SK-N-MC (cell line): ENCODE measurements at regions not wholly inside any gene's neighbourhood (a gene's known extent, or its start where the extent isn't known, plus 50 kb on each side); places are given as distances from the start of the nearest gene placed in this dataset.

ENCODE experiments used
- DNase-seq: peaks from one replicate; pipeline ENCODE4 v3.0.0-alpha.2; 2011; ENCODE audit warnings: low read depth, low spot score
- H3K27ac ChIP-seq: fragments of 200-600 bp; sonication (generic); 2 replicates; pipeline ENCODE4 v1.5.1; 2016; ENCODE audit warnings: mixed run types
- H3K36me3 ChIP-seq: fragments of 200-600 bp; sonication (generic); 2 replicates; pipeline ENCODE4 v1.6.1; 2017; ENCODE audit warnings: antibody characterized with exemption, low read length, mixed read lengths; ENCODE audit not compliant: insufficient read depth
- H3K4me3 ChIP-seq: fragments of 200-600 bp; sonication (generic); 2 replicates; pipeline ENCODE4 v1.5.1; 2016
- H3K9ac ChIP-seq: fragments of 200-600 bp; sonication (generic); 2 replicates; pipeline ENCODE4 v1.8.0; 2017; ENCODE audit warnings: mixed run types, mixed read lengths; ENCODE audit not compliant: insufficient read length
- H3K9me3 ChIP-seq: fragments of 200-600 bp; sonication (generic); 2 replicates; pipeline ENCODE4 v1.6.1; 2017; ENCODE audit warnings: low read depth, mild to moderate bottlenecking, antibody characterized with exemption, low read length, moderate library complexity, mixed read lengths
- EZH2 ChIP-seq: fragments of 200-600 bp; sonication (generic); IDR thresholded peaks from one replicate; pipeline ENCODE4 v1.6.1; 2017; ENCODE audit warnings: antibody characterized with exemption
- FOXP2 ChIP-seq: optimal IDR thresholded peaks from 2 replicates; pipeline ENCODE3; 2011; ENCODE audit warnings: mild to moderate bottlenecking, moderate library complexity; ENCODE audit not compliant: insufficient read depth; ENCODE audit errors: extremely low read length, control extremely low read depth
- POLR2AphosphoS5 ChIP-seq: IDR thresholded peaks from 2 replicates; pipeline ENCODE4 v1.6.1; 2012; ENCODE audit warnings: mild to moderate bottlenecking, low read depth, low read length, borderline replicate concordance

- H3K9me3 ChIP-seq, result no peaks in the 10 kb centered on the region
- no peak for DNase-seq
- H3K4me3 ChIP-seq, result no peak overlapping the region
- no peak for TF ChIP-seq FOXP2
- TF ChIP-seq POLR2AphosphoS5, result no peak
- TF ChIP-seq EZH2, result no peak
- H3K9ac ChIP-seq, result no peak overlapping the region
- no peak overlapping the region for H3K27ac ChIP-seq
- no peaks in the 10 kb centered on the region for H3K36me3 ChIP-seq
These were observed 913.9 kb upstream of the MAP3K7 start for GRCh38 chr6:91500689-91501303.

- DNase-seq, result no peak
- Histone ChIP-seq H3K9me3 (no peaks in the 10 kb centered on the region), H3K36me3 (no peaks in the 10 kb centered on the region), H3K9ac (no peak overlapping the region), H3K27ac (no peak overlapping the region), H3K4me3 (no peak overlapping the region)
- TF ChIP-seq POLR2AphosphoS5 (no peak), FOXP2 (no peak), EZH2 (no peak)
These were observed 911.7 kb upstream of the MAP3K7 start for GRCh38 chr6:91498576-91498975.

GRCh38 chr6:91497770-91498169, 910.9 kb upstream of the MAP3K7 start:
- no peak for DNase-seq

GRCh38 chr6:91490671-91491301, 903.9 kb upstream of the MAP3K7 start:
- no peaks in the 10 kb centered on the region for H3K9me3 ChIP-seq
- no peak overlapping the region for H3K9ac ChIP-seq
- no peak for DNase-seq
- H3K27ac ChIP-seq, result no peak overlapping the region
- no peak for TF ChIP-seq POLR2AphosphoS5
- no peak for TF ChIP-seq EZH2
- no peak for TF ChIP-seq FOXP2
- H3K4me3 ChIP-seq, result no peak overlapping the region
- H3K36me3 ChIP-seq, result no peaks in the 10 kb centered on the region

More at GRCh38 chr6:91497770-91498169, 910.9 kb upstream of the MAP3K7 start:
- Histone ChIP-seq H3K4me3 (no peak overlapping the region), H3K9ac (no peak overlapping the region), H3K9me3 (no peaks in the 10 kb centered on the region), H3K27ac (no peak overlapping the region), H3K36me3 (no peaks in the 10 kb centered on the region)
- TF ChIP-seq EZH2 (no peak), FOXP2 (no peak), POLR2AphosphoS5 (no peak)

- Histone ChIP-seq H3K9ac (no peak overlapping the region), H3K27ac (no peak overlapping the region), H3K36me3 (no peaks in the 10 kb centered on the region), H3K4me3 (no peak overlapping the region), H3K9me3 (no peaks in the 10 kb centered on the region)
- no peak for DNase-seq
- TF ChIP-seq FOXP2 (no peak), POLR2AphosphoS5 (no peak), EZH2 (no peak)
These were observed 901.0 kb upstream of the MAP3K7 start for GRCh38 chr6:91487696-91488392.

- Histone ChIP-seq H3K4me3 (no peak overlapping the region), H3K36me3 (no peaks in the 10 kb centered on the region), H3K9me3 (no peaks in the 10 kb centered on the region), H3K9ac (no peak overlapping the region), H3K27ac (no peak overlapping the region)
- TF ChIP-seq POLR2AphosphoS5, result no peak
- no peak for TF ChIP-seq EZH2
- no peak for TF ChIP-seq FOXP2
- no peak for DNase-seq
These were observed 899.3 kb upstream of the MAP3K7 start for GRCh38 chr6:91486200-91486599.

GRCh38 chr6:91485047-91485446, 898.2 kb upstream of the MAP3K7 start:
- no peaks in the 10 kb centered on the region for H3K36me3 ChIP-seq
- no peak for DNase-seq
- H3K4me3 ChIP-seq, result no peak overlapping the region
- no peak overlapping the region for H3K27ac ChIP-seq
- no peaks in the 10 kb centered on the region for H3K9me3 ChIP-seq
- H3K9ac ChIP-seq, result no peak overlapping the region
- TF ChIP-seq POLR2AphosphoS5 (no peak), EZH2 (no peak), FOXP2 (no peak)

GRCh38 chr6:91483415-91484105, 896.7 kb upstream of the MAP3K7 start:
- Histone ChIP-seq H3K9me3 (no peaks in the 10 kb centered on the region), H3K4me3 (no peak overlapping the region), H3K9ac (no peak overlapping the region), H3K36me3 (no peaks in the 10 kb centered on the region), H3K27ac (no peak overlapping the region)
- no peak for DNase-seq
- TF ChIP-seq POLR2AphosphoS5 (no peak), EZH2 (no peak), FOXP2 (no peak)
